GM19397 (cell line): ENCODE measurements at regions not wholly inside any gene's neighbourhood (a gene's known extent, or its start where the extent isn't known, plus 50 kb on each side); places are given as distances from the start of the nearest gene placed in this dataset.

ENCODE experiments used
- ATAC-seq: cut with Tn5 transposase; IDR thresholded peaks from one replicate; pipeline ENCODE4 v1.9.1; 2021; ENCODE audit warnings: mild to moderate bottlenecking, moderate library complexity; ENCODE audit not compliant: unreplicated experiment

- ATAC-seq, result no peak
Measured at GRCh38 chr2:187920511-187920910, 366.3 kb upstream of the TFPI start.

GRCh38 chr2:187922846-187923245 lies 368.6 kb upstream of the TFPI start:
- ATAC-seq, result no peak

GRCh38 chr2:187924293-187924692 lies 367.4 kb upstream of the GULP1 start:
- ATAC-seq, result no peak

GRCh38 chr2:187934236-187934635 lies 357.4 kb upstream of the GULP1 start:
- no peak for ATAC-seq

- ATAC-seq, result no peak
Measured at GRCh38 chr2:187934692-187935091, 357.0 kb upstream of the GULP1 start.

- ATAC-seq, result no peak
Measured at GRCh38 chr2:187935126-187935525, 356.5 kb upstream of the GULP1 start.

- ATAC-seq, result no peak
Measured at GRCh38 chr2:187936228-187936627, 355.4 kb upstream of the GULP1 start.

- ATAC-seq, result no peak
Measured at GRCh38 chr2:187939180-187939579, 352.5 kb upstream of the GULP1 start.

- ATAC-seq, result no peak
Measured at GRCh38 chr2:187942876-187943275, 348.8 kb upstream of the GULP1 start.

- ATAC-seq, result no peak
Measured at GRCh38 chr2:187943772-187944369, 347.8 kb upstream of the GULP1 start.

GRCh38 chr2:187949859-187950258 lies 341.8 kb upstream of the GULP1 start:
- ATAC-seq, result no peak

GRCh38 chr2:187951470-187952218 lies 340.0 kb upstream of the GULP1 start:
- no peak for ATAC-seq

GRCh38 chr2:187956906-187957534 lies 334.7 kb upstream of the GULP1 start:
- ATAC-seq, result no peak

- ATAC-seq, result no peak
Measured at GRCh38 chr2:187959821-187960220, 331.9 kb upstream of the GULP1 start.

- ATAC-seq, result no peak
Measured at GRCh38 chr2:187962538-187962937, 329.1 kb upstream of the GULP1 start.

GRCh38 chr2:187964746-187965145 lies 326.9 kb upstream of the GULP1 start:
- ATAC-seq, result no peak

- ATAC-seq, result no peak
Measured at GRCh38 chr2:187966924-187967323, 324.8 kb upstream of the GULP1 start.

GRCh38 chr2:187971893-187972292 lies 319.8 kb upstream of the GULP1 start:
- no peak for ATAC-seq

- no peak for ATAC-seq
Measured at GRCh38 chr2:187976259-187976985, 315.3 kb upstream of the GULP1 start.

GRCh38 chr2:187976986-187977333 lies 314.7 kb upstream of the GULP1 start:
- no peak for ATAC-seq

GRCh38 chr2:187978356-187978755 lies 313.3 kb upstream of the GULP1 start:
- no peak for ATAC-seq

- ATAC-seq, result peak; percentile 90
Measured at GRCh38 chr2:187982668-187983067, 309.0 kb upstream of the GULP1 start.
